ENCODE measurements at regions not wholly inside any gene's neighbourhood (a gene's known extent, or its start where the extent isn't known, plus 50 kb on each side); places are given as distances from the start of the nearest gene placed in this dataset.

DNA sequence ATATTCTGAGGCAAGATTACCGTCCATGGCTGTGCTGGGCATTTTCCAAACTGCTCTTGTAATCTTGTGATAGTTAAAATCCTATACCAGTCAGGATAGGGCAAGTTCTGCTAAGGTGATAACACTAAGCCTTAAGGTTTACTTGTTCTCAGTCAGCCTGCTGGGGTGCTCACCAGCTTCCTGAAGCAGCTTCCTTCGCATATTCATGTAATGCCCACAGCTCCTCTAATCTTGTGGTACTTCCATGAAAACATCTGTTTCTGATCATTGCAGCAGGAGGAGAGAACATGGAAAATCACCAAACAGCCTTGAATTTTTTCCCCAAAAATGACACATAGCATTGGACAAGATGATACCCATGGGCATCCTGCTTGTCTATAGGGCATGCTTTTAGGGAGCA, 473.2 kb downstream of the MED10 start:
- TF ChIP-seq CTCF (IDR thresholded peaks at IDR 0.05) (no peak), POLR2A (IDR thresholded peaks at IDR 0.05) (no peak)
